ENCODE measurements at regions not wholly inside any gene's neighbourhood (a gene's known extent, or its start where the extent isn't known, plus 50 kb on each side); places are given as distances from the start of the nearest gene placed in this dataset.

DNA sequence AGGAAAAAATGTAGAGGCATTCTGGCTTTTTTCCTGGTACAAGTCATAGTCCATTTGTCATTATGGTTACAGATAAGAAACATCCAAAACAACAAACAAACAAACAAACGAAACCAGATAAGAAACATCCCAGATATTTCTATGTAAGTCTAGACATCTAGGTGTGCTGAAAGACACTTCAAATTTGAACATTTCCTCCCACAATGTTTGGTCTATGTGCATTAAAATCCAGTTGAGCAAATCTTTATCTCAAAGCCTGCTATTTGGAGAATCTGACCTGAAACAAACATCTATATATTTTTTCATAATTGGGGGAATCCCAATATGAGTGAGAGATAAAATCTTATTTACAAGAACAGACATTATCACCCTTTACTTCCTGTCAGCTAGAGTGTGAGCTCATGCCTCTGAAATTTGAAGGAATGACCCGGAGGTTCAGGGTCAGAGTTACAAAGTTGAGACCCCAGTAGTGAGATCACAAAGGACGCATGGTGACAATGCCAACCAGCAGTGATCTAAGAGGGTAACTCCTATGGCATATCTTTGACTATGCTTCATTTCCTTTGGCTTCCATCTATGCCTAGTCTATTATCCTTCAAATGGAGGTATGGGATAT is 182.9 kb upstream of the ATP1B1 start (continued):
- TF ChIP-seq, protein P1, sequence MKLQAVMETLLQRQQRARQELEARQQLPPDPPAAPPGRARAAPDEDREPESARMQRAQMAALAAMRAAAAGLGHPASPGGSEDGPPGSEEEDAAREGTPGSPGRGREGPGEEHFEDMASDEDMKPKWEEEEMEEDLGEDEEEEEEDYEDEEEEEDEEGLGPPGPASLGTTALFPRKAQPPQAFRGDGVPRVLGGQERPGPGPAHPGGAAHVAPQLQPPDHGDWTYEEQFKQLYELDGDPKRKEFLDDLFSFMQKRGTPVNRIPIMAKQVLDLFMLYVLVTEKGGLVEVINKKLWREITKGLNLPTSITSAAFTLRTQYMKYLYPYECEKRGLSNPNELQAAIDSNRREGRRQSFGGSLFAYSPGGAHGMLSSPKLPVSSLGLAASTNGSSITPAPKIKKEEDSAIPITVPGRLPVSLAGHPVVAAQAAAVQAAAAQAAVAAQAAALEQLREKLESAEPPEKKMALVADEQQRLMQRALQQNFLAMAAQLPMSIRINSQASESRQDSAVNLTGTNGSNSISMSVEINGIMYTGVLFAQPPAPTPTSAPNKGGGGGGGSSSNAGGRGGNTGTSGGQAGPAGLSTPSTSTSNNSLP (IDR thresholded peaks at IDR 0.05; ENCODE audit: low read depth, low read length) = no peak
- TF ChIP-seq ONECUT2 (CRISPR knock-in tag; IDR thresholded peaks at IDR 0.05) (no peak), PHF5A (CRISPR knock-in tag; IDR thresholded peaks at IDR 0.05; ENCODE audit: low read depth, unreplicated experiment) (no peak), FOXP1 (IDR thresholded peaks at IDR 0.05) (no peak), FOXP1 (CRISPR knock-in tag; IDR thresholded peaks at IDR 0.05) (0 out of 2 replicates have a peak, but pooled peaks have one; percentile 15), ZNF460 (CRISPR knock-in tag; IDR thresholded peaks at IDR 0.05; ENCODE audit: borderline replicate concordance) (no peak), KAT7 (CRISPR knock-in tag; IDR thresholded peaks at IDR 0.05; ENCODE audit: borderline replicate concordance) (no peak), MAF1 (CRISPR knock-in tag; IDR thresholded peaks at IDR 0.05; ENCODE audit: borderline replicate concordance) (no peak), ZNF556 (CRISPR knock-in tag; IDR thresholded peaks at IDR 0.05; ENCODE audit: borderline replicate concordance) (no peak), ZBTB42 (CRISPR knock-in tag; IDR thresholded peaks at IDR 0.05) (no peak), SIX4 (CRISPR knock-in tag; IDR thresholded peaks at IDR 0.05) (no peak), POLR2AphosphoS5 (IDR thresholded peaks at IDR 0.05; ENCODE audit: low read depth, low read length) (no peak), ZNF121 (CRISPR knock-in tag; IDR thresholded peaks at IDR 0.05) (no peak), ZNF234 (CRISPR knock-in tag; conservative IDR thresholded peaks at IDR 0.05) (no peak), ZNF430 (CRISPR knock-in tag; IDR thresholded peaks at IDR 0.05) (no peak), JDP2 (CRISPR knock-in tag; IDR thresholded peaks at IDR 0.05; ENCODE audit: borderline replicate concordance) (no peak), HNRNPLL (IDR thresholded peaks at IDR 0.05; ENCODE audit: low read depth, low read length, poor library complexity, severe bottlenecking) (no peak), THYN1 (CRISPR knock-in tag; IDR thresholded peaks at IDR 0.05; ENCODE audit: borderline replicate concordance, low read depth) (no peak), IRF2 (CRISPR knock-in tag; IDR thresholded peaks at IDR 0.05) (no peak), ZFYVE20 (CRISPR knock-in tag; IDR thresholded peaks at IDR 0.05; ENCODE audit: borderline replicate concordance, low read depth) (no peak), NCOA1 (CRISPR knock-in tag; IDR thresholded peaks at IDR 0.05) (no peak)
- TF ChIP-seq, protein P2, sequence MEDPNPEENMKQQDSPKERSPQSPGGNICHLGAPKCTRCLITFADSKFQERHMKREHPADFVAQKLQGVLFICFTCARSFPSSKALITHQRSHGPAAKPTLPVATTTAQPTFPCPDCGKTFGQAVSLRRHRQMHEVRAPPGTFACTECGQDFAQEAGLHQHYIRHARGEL (CRISPR knock-in tag; IDR thresholded peaks at IDR 0.05) = no peak
- TF ChIP-seq, protein P3, sequence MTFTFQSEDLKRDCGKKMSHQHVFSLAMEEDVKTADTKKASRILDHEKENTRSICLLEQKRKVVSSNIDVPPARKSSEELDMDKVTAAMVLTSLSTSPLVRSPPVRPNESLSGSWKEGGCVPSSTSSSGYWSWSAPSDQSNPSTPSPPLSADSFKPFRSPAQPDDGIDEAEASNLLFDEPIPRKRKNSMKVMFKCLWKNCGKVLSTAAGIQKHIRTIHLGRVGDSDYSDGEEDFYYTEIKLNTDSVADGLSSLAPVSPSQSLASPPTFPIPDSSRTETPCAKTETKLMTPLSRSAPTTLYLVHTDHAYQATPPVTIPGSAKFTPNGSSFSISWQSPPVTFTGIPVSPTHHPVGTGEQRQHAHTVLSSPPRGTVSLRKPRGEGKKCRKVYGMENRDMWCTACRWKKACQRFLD (CRISPR knock-in tag; IDR thresholded peaks at IDR 0.05; ENCODE audit: borderline replicate concordance) = no peak
- TF ChIP-seq, protein P4, sequence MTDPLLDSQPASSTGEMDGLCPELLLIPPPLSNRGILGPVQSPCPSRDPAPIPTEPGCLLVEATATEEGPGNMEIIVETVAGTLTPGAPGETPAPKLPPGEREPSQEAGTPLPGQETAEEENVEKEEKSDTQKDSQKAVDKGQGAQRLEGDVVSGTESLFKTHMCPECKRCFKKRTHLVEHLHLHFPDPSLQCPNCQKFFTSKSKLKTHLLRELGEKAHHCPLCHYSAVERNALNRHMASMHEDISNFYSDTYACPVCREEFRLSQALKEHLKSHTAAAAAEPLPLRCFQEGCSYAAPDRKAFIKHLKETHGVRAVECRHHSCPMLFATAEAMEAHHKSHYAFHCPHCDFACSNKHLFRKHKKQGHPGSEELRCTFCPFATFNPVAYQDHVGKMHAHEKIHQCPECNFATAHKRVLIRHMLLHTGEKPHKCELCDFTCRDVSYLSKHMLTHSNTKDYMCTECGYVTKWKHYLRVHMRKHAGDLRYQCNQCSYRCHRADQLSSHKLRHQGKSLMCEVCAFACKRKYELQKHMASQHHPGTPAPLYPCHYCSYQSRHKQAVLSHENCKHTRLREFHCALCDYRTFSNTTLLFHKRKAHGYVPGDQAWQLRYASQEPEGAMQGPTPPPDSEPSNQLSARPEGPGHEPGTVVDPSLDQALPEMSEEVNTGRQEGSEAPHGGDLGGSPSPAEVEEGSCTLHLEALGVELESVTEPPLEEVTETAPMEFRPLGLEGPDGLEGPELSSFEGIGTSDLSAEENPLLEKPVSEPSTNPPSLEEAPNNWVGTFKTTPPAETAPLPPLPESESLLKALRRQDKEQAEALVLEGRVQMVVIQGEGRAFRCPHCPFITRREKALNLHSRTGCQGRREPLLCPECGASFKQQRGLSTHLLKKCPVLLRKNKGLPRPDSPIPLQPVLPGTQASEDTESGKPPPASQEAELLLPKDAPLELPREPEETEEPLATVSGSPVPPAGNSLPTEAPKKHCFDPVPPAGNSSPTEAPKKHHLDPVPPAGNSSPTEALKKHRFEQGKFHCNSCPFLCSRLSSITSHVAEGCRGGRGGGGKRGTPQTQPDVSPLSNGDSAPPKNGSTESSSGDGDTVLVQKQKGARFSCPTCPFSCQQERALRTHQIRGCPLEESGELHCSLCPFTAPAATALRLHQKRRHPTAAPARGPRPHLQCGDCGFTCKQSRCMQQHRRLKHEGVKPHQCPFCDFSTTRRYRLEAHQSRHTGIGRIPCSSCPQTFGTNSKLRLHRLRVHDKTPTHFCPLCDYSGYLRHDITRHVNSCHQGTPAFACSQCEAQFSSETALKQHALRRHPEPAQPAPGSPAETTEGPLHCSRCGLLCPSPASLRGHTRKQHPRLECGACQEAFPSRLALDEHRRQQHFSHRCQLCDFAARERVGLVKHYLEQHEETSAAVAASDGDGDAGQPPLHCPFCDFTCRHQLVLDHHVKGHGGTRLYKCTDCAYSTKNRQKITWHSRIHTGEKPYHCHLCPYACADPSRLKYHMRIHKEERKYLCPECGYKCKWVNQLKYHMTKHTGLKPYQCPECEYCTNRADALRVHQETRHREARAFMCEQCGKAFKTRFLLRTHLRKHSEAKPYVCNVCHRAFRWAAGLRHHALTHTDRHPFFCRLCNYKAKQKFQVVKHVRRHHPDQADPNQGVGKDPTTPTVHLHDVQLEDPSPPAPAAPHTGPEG (CRISPR knock-in tag; IDR thresholded peaks at IDR 0.05) = no peak
